Thymus (tissue), 11 donors: ENCODE measurements at regions not wholly inside any gene's neighbourhood (a gene's known extent, or its start where the extent isn't known, plus 50 kb on each side); places are given as distances from the start of the nearest gene placed in this dataset.

Source experiments
- DNase-seq, 9 donors: peaks; one replicate each; pipeline ENCODE4 v3.0.0-alpha.2; 2013; ENCODE audit warnings: low spot score in 9 of 9, low read depth in 6 of 9, missing footprints in 1 of 9
- H3K27ac ChIP-seq, 2 donors: one replicate each; pipeline ENCODE4 v1.5.1; 2013; ENCODE audit warnings: control low read depth in 1 of 2, low read depth in 1 of 2, low read length in 1 of 2, mild to moderate bottlenecking in 1 of 2, moderate library complexity in 1 of 2
- H3K27me3 ChIP-seq, 2 donors: one replicate each; pipeline ENCODE4 v1.5.1; 2013; ENCODE audit warnings: low read length in 1 of 2; ENCODE audit not compliant: control insufficient read depth in 2 of 2, insufficient read depth in 1 of 2
- H3K36me3 ChIP-seq, 2 donors: one replicate each; pipeline ENCODE4 v1.5.1; 2013; ENCODE audit warnings: low read length in 1 of 2, mild to moderate bottlenecking in 1 of 2, moderate library complexity in 1 of 2; ENCODE audit not compliant: control insufficient read depth in 2 of 2, insufficient read depth in 2 of 2
- H3K4me1 ChIP-seq, 2 donors: one replicate each; pipeline ENCODE4 v1.5.1; 2013; ENCODE audit warnings: low read length in 2 of 2; ENCODE audit not compliant: control insufficient read depth in 2 of 2, insufficient read depth in 2 of 2
- H3K4me3 ChIP-seq, 2 donors: one replicate each; pipeline ENCODE4 v1.5.1; 2013; ENCODE audit warnings: low read length in 2 of 2, control low read depth in 1 of 2, mild to moderate bottlenecking in 1 of 2
- H3K9me3 ChIP-seq, 2 donors: one replicate each; pipeline ENCODE4 v1.5.1; 2013; ENCODE audit warnings: low read length in 1 of 2, mild to moderate bottlenecking in 1 of 2; ENCODE audit not compliant: control insufficient read depth in 2 of 2, insufficient read depth in 1 of 2
- WGBS: extraction: QIAGEN DNeasy Blood & Tissue Kit; methylation state at CpG from one replicate; pipeline ENCODE4 v1.1.7; 2013; 5-methylcytosine and 5-hydroxymethylcytosine counted together
- donor health status: healthy.

DNA sequence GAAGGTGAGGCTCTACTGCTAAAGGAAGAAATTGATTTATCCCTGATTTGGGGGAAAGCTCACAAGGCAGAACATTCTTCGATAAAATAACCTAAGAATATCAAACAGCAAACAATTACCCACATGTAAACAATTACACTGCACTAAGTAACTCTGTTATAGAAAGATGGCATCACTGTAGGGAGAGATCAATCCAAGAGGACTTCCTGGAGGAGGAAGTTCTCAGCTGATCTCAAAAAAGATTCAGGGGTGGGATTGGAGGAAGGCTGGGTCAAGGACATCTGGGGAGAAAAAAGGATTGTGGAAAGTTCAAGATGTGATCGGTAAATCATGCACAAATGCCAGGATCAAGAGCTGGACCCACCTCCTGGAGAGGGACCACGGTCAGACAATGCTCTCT, 361.0 kb upstream of the SULF2 start:
- no peak overlapping the region for H3K4me3 ChIP-seq
- H3K27ac ChIP-seq: no peak overlapping the region
- H3K36me3 ChIP-seq: no peaks in the 10 kb centered on the region
- H3K4me1 ChIP-seq: no peaks in the 10 kb centered on the region
- no peaks in the 10 kb centered on the region for H3K27me3 ChIP-seq
- DNase-seq: no peak
- no peaks in the 10 kb centered on the region for H3K9me3 ChIP-seq
- 95% methylated on average over 3 of the region's 3 CpGs for WGBS

DNA sequence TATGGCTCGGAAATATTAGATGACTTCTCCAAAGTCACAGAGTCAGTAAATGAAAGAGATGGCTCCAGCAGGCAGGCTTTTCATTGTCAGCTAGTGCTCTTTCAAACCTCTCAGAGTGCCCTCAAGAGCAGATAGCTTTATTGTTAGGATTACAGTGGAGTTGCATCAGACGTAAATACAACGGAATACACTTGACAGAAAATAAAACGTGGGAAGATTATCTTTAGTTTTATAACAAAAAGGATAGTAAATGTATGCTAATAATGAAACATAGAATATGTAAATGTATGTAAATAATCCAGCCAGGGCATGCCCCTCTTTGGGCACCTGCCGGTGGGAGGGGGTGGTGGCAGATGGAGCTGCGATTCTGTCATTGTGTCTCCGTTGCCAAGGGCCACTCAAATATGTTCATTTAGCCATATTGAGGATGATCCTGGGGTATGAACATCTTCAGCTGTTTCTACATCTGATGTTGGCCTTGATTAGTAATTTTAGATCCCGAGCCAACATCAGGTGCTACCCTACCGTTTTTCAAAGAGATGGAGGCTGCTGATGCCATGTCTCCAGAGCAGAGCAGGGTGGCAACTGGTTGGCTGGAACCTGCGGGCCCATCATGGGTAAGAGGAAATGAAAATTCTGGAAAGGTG, 358.3 kb upstream of the SULF2 start:
- WGBS: 91% methylated on average over 10 of the region's 10 CpGs
- no peak overlapping the region for H3K4me3 ChIP-seq

DNA sequence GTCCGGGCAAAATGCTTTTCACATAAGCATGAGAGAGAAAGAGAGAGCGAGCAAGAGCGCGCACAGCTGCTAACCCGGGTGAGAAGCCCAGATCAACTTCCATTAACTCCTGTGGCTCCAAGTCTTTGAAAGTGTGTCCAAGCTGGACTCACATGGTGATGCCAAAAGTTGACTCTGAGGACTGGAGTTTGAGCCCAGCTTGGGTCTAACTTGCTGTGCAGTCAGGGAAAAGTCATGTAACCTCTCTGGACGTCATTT, 357.2 kb upstream of the SULF2 start:
- 87% methylated on average over 6 of the region's 6 CpGs for WGBS
- H3K4me3 ChIP-seq: no peak overlapping the region
- no peaks in the 10 kb centered on the region for H3K27me3 ChIP-seq
- no peaks in the 10 kb centered on the region for H3K9me3 ChIP-seq
- DNase-seq: no peak
- H3K4me1 ChIP-seq: no peaks in the 10 kb centered on the region
- no peaks in the 10 kb centered on the region for H3K36me3 ChIP-seq
- peak overlapping the region in 1 of 2 donors; percentile 50 for H3K27ac ChIP-seq

More for the DNA sequence above, 358.3 kb upstream of the SULF2 start:
- Histone ChIP-seq H3K27me3 (no peaks in the 10 kb centered on the region), H3K9me3 (no peaks in the 10 kb centered on the region), H3K4me1 (no peaks in the 10 kb centered on the region), H3K36me3 (no peaks in the 10 kb centered on the region), H3K27ac (no peak overlapping the region)
- no peak for DNase-seq

DNA sequence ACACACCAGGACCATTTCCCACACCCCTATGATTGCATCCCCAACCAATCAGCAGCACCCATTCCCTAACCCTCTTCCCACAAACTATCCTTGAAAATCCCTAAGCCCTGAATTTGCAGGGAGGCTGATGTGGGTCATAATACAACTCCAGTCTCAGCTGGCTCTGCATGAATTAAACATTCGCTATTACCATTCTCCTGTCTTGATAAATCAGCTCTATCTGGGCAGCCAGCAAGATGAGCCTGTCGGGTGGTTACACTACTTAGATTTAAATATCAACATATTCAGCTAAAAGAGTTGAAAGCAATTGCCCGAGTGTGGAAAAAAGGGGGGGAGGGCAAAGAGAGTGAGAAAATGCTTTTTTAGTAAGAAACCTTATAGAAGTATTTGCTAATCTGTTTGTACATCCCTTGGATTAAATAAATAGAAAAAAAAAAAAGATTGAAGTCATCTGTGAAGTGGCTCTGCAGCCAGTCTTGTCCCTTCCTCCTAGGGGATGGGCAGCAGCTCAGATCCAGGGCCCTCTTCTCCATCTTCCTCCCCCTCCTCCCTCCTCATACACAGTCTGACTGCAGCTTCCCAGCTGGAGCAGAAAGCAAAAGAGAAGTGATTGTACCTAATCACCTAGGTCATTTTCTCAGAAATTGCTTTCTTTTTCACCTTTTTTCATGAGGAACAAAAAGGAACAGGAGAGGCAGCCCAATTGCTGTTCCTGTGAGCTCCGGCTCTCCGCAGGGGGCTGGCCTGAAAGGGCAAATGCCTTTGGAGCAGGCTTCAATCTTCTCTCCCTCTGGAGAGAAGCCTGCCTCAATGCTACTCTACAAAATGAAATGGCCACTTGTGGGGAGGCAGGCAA, 356.6 kb upstream of the SULF2 start:
- 83% methylated on average over 5 of the region's 5 CpGs for WGBS

DNA sequence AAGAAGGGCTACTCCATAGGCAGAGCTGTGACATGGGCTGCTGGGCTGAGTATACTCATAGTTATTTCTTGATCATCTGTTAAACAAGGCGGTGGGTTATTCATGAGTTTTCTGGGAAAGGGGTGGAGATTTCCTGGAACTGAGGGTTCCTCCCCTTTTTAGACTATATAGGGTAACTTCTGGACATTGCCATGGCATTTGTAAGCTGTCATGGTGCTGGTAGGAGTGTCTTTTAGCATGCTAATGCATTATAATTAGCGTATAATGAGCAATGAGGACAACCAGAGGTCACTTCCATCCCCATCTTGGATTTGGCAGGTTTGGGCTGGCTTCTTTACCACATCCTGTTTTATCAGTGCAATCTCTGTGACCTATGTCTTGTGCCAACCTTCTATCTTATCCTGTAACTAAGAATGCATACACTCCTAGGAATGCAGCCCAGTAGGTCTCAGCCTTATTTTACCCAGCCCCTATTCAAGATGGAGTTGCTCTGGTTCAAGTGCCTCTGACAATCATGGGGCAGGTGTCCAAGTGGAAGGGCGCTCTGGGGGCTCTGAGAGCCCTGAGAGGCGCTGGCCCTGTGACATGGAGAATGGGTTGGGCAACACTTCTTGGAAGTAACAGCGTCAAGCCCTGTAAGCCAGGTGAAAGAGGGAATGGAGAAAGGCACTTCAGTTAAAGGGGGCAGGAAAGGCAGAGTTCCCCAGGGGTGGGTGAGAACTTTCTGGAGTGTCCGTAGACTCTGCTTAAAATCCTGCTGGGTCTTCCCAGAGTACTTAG, 354.2 kb upstream of the SULF2 start:
- WGBS: 92% methylated on average over 6 of the region's 6 CpGs

More for the DNA sequence above, 356.6 kb upstream of the SULF2 start:
- H3K27me3 ChIP-seq: no peaks in the 10 kb centered on the region
- no peak for DNase-seq
- H3K27ac ChIP-seq: peak overlapping the region in 1 of 2 donors; percentile 50
- no peak overlapping the region for H3K4me3 ChIP-seq
- H3K9me3 ChIP-seq: no peaks in the 10 kb centered on the region
- no peaks in the 10 kb centered on the region for H3K4me1 ChIP-seq
- H3K36me3 ChIP-seq: no peaks in the 10 kb centered on the region

DNA sequence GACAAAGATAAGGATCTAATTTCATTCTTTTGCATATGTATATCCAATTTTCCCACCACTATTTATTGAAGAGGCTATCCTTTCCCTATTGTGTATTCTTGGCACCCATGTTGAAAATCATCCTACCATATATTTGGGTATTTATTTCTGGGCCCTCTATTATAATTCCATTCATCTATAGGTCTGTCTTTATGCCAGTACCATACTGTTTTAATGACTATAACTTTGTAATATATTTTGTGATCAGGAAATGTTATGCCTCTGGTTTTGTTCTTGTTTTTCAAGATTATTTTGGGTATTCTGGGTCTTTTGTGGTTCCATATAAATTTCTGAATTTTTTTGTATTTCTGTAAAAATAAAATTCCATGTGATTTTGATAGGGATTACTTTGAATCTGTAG, 347.6 kb upstream of the SULF2 start:
- Histone ChIP-seq H3K27me3 (no peaks in the 10 kb centered on the region), H3K36me3 (no peaks in the 10 kb centered on the region), H3K4me3 (no peak overlapping the region), H3K9me3 (no peaks in the 10 kb centered on the region), H3K27ac (no peak overlapping the region), H3K4me1 (peaks cover 0 to 5% of the 10 kb centered on the region in 2 donors)
- DNase-seq: no peak

More for the DNA sequence above, 354.2 kb upstream of the SULF2 start:
- Histone ChIP-seq H3K9me3 (no peaks in the 10 kb centered on the region), H3K27me3 (no peaks in the 10 kb centered on the region), H3K4me3 (no peak overlapping the region), H3K36me3 (no peaks in the 10 kb centered on the region), H3K4me1 (no peaks in the 10 kb centered on the region), H3K27ac (no peak overlapping the region)
- DNase-seq: no peak

DNA sequence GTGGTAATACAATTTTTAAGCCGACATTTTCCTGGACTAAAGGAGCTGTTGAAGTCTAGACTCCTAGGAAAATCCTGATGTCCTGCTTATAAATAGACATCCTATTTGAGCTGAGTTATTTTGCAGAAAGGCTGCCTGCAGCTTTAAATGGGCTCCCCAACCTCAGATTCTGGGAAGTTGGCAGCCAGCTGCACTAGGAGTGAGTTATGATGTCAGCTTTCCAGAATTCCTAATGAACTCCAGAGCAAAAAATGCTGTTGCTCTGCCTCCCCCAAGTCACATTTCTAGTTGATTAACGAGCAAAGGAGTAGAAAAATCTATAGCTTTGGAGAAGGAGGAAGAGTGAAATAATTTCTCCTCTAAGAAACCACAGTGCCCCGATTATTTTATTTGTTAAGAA, 346.3 kb upstream of the SULF2 start:
- Histone ChIP-seq H3K9me3 (no peaks in the 10 kb centered on the region), H3K4me1 (peaks cover 0 to 5% of the 10 kb centered on the region in 2 donors), H3K27ac (no peak overlapping the region), H3K36me3 (no peaks in the 10 kb centered on the region), H3K4me3 (no peak overlapping the region), H3K27me3 (no peaks in the 10 kb centered on the region)
- 84% methylated on average over 3 of the region's 3 CpGs for WGBS
- no peak for DNase-seq

DNA sequence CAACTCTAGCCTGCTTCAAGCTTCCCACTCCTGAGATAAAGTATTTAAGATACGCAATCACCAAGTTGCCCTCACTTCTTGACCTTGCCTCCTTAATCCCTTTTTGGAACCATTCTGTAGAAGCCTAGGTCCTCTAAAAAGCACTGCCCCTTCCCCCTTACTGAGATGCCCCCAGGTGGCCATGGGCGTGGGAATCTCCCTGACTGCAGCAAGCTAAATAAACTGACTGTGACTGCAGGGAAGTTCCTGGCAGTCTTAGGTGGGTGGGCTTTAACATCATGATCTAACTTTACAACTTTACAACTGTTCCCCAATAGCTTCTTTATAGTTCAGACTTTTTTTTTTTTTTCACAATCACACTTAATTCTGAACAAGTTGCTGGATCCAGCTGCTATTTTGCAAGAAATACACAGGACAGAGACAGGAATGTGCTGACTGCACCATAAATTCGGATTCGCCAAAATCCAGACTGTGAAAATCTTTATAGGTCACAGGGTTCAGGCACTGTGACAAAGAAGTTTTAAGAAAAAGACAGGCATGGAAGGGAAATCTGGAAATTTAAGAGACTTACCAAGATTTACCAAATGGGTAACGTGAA, 344.2 kb upstream of the SULF2 start:
- Histone ChIP-seq H3K27me3 (no peaks in the 10 kb centered on the region), H3K4me3 (no peak overlapping the region), H3K4me1 (peaks cover 2 to 14% of the 10 kb centered on the region in 2 donors), H3K9me3 (no peaks in the 10 kb centered on the region), H3K36me3 (no peaks in the 10 kb centered on the region), H3K27ac (peak overlapping the region in 1 of 2 donors; percentile 16)
- DNase-seq: no peak
- WGBS: 87% methylated on average over 5 of the region's 5 CpGs

DNA sequence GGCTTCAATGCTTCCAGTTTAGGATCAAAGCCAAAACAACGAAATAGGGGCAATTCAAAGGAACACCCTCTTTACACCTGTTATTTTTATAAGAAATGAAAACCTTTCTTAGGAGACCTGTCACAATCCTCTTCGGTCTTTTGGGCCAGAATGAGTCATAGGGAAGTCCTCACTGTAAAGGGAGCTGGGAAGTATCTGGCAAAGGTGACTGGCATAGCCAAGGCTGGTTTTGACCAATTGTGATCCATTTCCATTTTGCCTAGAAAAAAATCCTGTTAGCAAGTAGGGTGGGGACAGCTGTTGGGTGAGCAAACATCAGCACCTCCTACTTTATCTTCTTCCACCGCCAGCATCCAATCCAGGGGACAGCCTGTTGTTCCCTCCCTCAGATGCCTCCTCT, 343.2 kb upstream of the SULF2 start:
- DNase-seq: no peak
- peaks cover 2 to 14% of the 10 kb centered on the region in 2 donors for H3K4me1 ChIP-seq
- H3K27me3 ChIP-seq: no peaks in the 10 kb centered on the region
- no peaks in the 10 kb centered on the region for H3K36me3 ChIP-seq
- H3K27ac ChIP-seq: no peak overlapping the region
- no peaks in the 10 kb centered on the region for H3K9me3 ChIP-seq
- WGBS: 89% methylated on average over 3 of the region's 3 CpGs
- H3K4me3 ChIP-seq: no peak overlapping the region
